Transverse colon (tissue), 3 donors: ENCODE measurements at regions not wholly inside any gene's neighbourhood (a gene's known extent, or its start where the extent isn't known, plus 50 kb on each side); places are given as distances from the start of the nearest gene placed in this dataset.

Experiments
- EP300 ChIP-seq: sonication (generic); formaldehyde crosslinking; IDR thresholded peaks from one replicate; pipeline ENCODE4 v1.6.1; 2017; ENCODE audit warnings: antibody characterized with exemption, low read depth
- POLR2A ChIP-seq: fragments of 450-650 bp; IDR thresholded peaks from one replicate; pipeline ENCODE4 v1.6.1; 2016; ENCODE audit warnings: antibody characterized with exemption, mild to moderate bottlenecking, moderate library complexity
- TF ChIP-seq, protein P1 (sequence below), 5 experiments: fragments of 200-600 bp in 3 of 5; fragments of 450-650 bp in 2 of 5; sonication (generic) in 3 of 5; IDR thresholded peaks; 1 replicate in 2 of 5; 2 replicates in 3 of 5; pipeline ENCODE4 v1.5.1; 2016 to 2017; ENCODE audit warnings: antibody characterized with exemption in 5 of 5, inconsistent platforms in 3 of 5, mild to moderate bottlenecking in 2 of 5, moderate library complexity in 1 of 5

DNA sequence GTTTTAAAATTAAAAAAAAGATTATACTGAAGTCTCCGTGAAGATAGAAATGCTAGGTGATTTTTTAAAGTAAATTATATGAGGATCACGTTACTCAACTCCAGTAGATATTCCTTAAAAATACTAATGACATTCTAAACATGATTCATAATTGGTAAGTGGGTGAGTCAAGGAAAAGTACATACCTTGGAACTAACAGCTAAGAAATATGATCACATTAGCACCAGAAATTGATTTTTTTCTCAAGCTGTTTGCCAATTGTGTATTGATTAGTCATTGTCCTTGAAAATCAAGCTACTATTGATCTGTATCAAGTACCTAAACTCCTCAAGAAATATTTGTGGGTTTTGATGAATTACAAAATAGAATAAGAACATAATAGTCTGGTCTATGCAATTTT lies 362.6 kb upstream of the PPP1R2C start:
- TF ChIP-seq, protein P1, sequence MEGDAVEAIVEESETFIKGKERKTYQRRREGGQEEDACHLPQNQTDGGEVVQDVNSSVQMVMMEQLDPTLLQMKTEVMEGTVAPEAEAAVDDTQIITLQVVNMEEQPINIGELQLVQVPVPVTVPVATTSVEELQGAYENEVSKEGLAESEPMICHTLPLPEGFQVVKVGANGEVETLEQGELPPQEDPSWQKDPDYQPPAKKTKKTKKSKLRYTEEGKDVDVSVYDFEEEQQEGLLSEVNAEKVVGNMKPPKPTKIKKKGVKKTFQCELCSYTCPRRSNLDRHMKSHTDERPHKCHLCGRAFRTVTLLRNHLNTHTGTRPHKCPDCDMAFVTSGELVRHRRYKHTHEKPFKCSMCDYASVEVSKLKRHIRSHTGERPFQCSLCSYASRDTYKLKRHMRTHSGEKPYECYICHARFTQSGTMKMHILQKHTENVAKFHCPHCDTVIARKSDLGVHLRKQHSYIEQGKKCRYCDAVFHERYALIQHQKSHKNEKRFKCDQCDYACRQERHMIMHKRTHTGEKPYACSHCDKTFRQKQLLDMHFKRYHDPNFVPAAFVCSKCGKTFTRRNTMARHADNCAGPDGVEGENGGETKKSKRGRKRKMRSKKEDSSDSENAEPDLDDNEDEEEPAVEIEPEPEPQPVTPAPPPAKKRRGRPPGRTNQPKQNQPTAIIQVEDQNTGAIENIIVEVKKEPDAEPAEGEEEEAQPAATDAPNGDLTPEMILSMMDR (IDR thresholded peaks at IDR 0.05): no peak
- no peak for TF ChIP-seq POLR2A
- no peak for TF ChIP-seq EP300
